ENCODE measurements at regions not wholly inside any gene's neighbourhood (a gene's known extent, or its start where the extent isn't known, plus 50 kb on each side); places are given as distances from the start of the nearest gene placed in this dataset.

DNA sequence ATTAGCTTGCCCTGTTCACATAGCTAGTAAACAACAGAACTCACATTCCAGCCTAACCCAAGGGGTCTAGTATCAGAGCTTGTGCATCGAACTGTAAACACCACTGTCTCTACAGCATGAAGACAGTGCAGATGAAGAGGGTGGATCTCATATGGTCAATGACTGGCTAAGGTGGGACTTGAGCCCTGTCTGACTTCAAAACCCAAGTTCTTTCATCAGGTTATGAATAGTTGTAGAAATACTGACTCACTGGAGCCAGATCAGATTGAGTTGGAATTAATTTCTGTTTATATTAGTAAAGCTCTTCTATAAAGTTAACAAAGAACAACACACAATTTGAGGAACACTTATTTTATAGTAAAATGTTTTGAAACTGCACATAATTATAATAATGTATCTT is 161.7 kb upstream of the ARHGAP20 start:
- TF ChIP-seq, protein P1, sequence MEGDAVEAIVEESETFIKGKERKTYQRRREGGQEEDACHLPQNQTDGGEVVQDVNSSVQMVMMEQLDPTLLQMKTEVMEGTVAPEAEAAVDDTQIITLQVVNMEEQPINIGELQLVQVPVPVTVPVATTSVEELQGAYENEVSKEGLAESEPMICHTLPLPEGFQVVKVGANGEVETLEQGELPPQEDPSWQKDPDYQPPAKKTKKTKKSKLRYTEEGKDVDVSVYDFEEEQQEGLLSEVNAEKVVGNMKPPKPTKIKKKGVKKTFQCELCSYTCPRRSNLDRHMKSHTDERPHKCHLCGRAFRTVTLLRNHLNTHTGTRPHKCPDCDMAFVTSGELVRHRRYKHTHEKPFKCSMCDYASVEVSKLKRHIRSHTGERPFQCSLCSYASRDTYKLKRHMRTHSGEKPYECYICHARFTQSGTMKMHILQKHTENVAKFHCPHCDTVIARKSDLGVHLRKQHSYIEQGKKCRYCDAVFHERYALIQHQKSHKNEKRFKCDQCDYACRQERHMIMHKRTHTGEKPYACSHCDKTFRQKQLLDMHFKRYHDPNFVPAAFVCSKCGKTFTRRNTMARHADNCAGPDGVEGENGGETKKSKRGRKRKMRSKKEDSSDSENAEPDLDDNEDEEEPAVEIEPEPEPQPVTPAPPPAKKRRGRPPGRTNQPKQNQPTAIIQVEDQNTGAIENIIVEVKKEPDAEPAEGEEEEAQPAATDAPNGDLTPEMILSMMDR (IDR thresholded peaks at IDR 0.05), result no peak
- TF ChIP-seq POLR2A (IDR thresholded peaks at IDR 0.05), result no peak
